AG09319 (cell line): ENCODE measurements at regions not wholly inside any gene's neighbourhood (a gene's known extent, or its start where the extent isn't known, plus 50 kb on each side); places are given as distances from the start of the nearest gene placed in this dataset.

Source experiments
- DNase-seq: peaks from one replicate; pipeline ENCODE4 v3.0.0-alpha.2; 2010; ENCODE audit warnings: low read depth; ENCODE audit errors: extremely low read depth
- CTCF ChIP-seq: IDR thresholded peaks from 2 replicates; pipeline ENCODE4 v1.5.1; 2011; ENCODE audit warnings: low read depth, mild to moderate bottlenecking, inconsistent platforms, low read length, moderate library complexity

- no peak for TF ChIP-seq CTCF
Observed at GRCh38 chr6:43938178-43939105, 168.4 kb downstream of the VEGFA start.

GRCh38 chr6:43937236-43938177, 167.5 kb downstream of the VEGFA start:
- DNase-seq: no peak
- TF ChIP-seq CTCF: no peak

More at GRCh38 chr6:43938178-43939105, 168.4 kb downstream of the VEGFA start:
- DNase-seq: no peak

GRCh38 chr6:43936476-43936875, 166.5 kb downstream of the VEGFA start:
- no peak for DNase-seq
- no peak for TF ChIP-seq CTCF

GRCh38 chr6:43935921-43936439, 166.0 kb downstream of the VEGFA start:
- no peak for TF ChIP-seq CTCF
- DNase-seq: no peak

- no peak for DNase-seq
- no peak for TF ChIP-seq CTCF
Observed at GRCh38 chr6:43934803-43935602, 165.0 kb downstream of the VEGFA start.

- TF ChIP-seq CTCF: no peak
- DNase-seq: no peak
Observed at GRCh38 chr6:43934183-43934802, 164.3 kb downstream of the VEGFA start.
